Suprapubic skin (tissue), 4 donors: ENCODE measurements at regions not wholly inside any gene's neighbourhood (a gene's known extent, or its start where the extent isn't known, plus 50 kb on each side); places are given as distances from the start of the nearest gene placed in this dataset.

Experiments
- POLR2A ChIP-seq, 2 donors: fragments of 450-650 bp; IDR thresholded peaks; one replicate each; pipeline ENCODE4 v1.6.1; 2017; ENCODE audit warnings: antibody characterized with exemption in 2 of 2, mild to moderate bottlenecking in 2 of 2, moderate library complexity in 2 of 2
- POLR2AphosphoS5 ChIP-seq, 3 donors: sonication (generic); formaldehyde crosslinking; IDR thresholded peaks; one replicate each; pipeline ENCODE4 v1.6.1; 2017; ENCODE audit warnings: antibody characterized with exemption in 3 of 3
- TF ChIP-seq, protein P1 (sequence below), 2 donors: fragments of 200-600 bp in 1 of 2; fragments of 450-650 bp in 1 of 2; sonication (generic) in 1 of 2; IDR thresholded peaks; one replicate each; pipeline ENCODE4 v1.5.1; 2016 to 2019; ENCODE audit warnings: antibody characterized with exemption in 2 of 2, mild to moderate bottlenecking in 1 of 2, moderate library complexity in 1 of 2

GRCh38 chr4:10753336-10753735 is 68.8 kb upstream of the CLNK start:
- TF ChIP-seq, protein P1, sequence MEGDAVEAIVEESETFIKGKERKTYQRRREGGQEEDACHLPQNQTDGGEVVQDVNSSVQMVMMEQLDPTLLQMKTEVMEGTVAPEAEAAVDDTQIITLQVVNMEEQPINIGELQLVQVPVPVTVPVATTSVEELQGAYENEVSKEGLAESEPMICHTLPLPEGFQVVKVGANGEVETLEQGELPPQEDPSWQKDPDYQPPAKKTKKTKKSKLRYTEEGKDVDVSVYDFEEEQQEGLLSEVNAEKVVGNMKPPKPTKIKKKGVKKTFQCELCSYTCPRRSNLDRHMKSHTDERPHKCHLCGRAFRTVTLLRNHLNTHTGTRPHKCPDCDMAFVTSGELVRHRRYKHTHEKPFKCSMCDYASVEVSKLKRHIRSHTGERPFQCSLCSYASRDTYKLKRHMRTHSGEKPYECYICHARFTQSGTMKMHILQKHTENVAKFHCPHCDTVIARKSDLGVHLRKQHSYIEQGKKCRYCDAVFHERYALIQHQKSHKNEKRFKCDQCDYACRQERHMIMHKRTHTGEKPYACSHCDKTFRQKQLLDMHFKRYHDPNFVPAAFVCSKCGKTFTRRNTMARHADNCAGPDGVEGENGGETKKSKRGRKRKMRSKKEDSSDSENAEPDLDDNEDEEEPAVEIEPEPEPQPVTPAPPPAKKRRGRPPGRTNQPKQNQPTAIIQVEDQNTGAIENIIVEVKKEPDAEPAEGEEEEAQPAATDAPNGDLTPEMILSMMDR (IDR thresholded peaks at IDR 0.05): no peak
- TF ChIP-seq POLR2A (IDR thresholded peaks at IDR 0.05) (no peak), POLR2AphosphoS5 (IDR thresholded peaks at IDR 0.05) (no peak)
